NCI-H345 treated with DMSO at 0.1 percent for 48 hours (cell line): ENCODE measurements at regions not wholly inside any gene's neighbourhood (a gene's known extent, or its start where the extent isn't known, plus 50 kb on each side); places are given as distances from the start of the nearest gene placed in this dataset.

Source experiments
- DNase-seq: peaks from one replicate; lab custom pipeline; 2025; ENCODE audit not compliant: unreplicated experiment; lab: John Stamatoyannopoulos, UW

- no peak for DNase-seq
Observed at GRCh38 chr7:1372671-1373379, 86.4 kb downstream of the MICALL2 start.

- no peak for DNase-seq
Observed at GRCh38 chr7:1377111-1377909, 82.0 kb downstream of the MICALL2 start.

GRCh38 chr7:1378610-1379601, 80.4 kb downstream of the MICALL2 start:
- DNase-seq, result no peak

- DNase-seq, result no peak
Observed at GRCh38 chr7:1380231-1380815, 78.9 kb downstream of the MICALL2 start.

GRCh38 chr7:1380821-1381580, 78.3 kb downstream of the MICALL2 start:
- no peak for DNase-seq

GRCh38 chr7:1382553-1383397, 76.5 kb downstream of the MICALL2 start:
- DNase-seq, result no peak

GRCh38 chr7:1383398-1384112, 75.7 kb downstream of the MICALL2 start:
- DNase-seq, result no peak

- no peak for DNase-seq
Observed at GRCh38 chr7:1384113-1384415, 75.2 kb downstream of the MICALL2 start.
